Adrenal gland (tissue), 5 donors: ENCODE measurements at regions not wholly inside any gene's neighbourhood (a gene's known extent, or its start where the extent isn't known, plus 50 kb on each side); places are given as distances from the start of the nearest gene placed in this dataset.

Experiments
- CTCF ChIP-seq, 6 experiments: fragments of 450-650 bp in 4 of 6; fragments of 200-600 bp in 2 of 6; sonication (generic) in 1 of 6; IDR thresholded peaks; 1 replicate in 5 of 6; 2 replicates in 1 of 6; pipeline versions ENCODE4 v1.5.1 to v1.8.0; 2016 to 2021; ENCODE audit warnings: antibody characterized with exemption in 6 of 6, mild to moderate bottlenecking in 2 of 6, moderate library complexity in 1 of 6
- POLR2A ChIP-seq, 2 donors: fragments of 450-650 bp; IDR thresholded peaks; one replicate each; pipeline ENCODE4 v1.6.1; 2017; ENCODE audit warnings: antibody characterized with exemption in 2 of 2, mild to moderate bottlenecking in 2 of 2, moderate library complexity in 1 of 2
- donor health status: DM: no; HTN: no; CAD: no.

GRCh38 chr1:97004054-97004453 is 282.5 kb downstream of the PTBP2 start:
- TF ChIP-seq CTCF (IDR thresholded peaks at IDR 0.05): no peak
- TF ChIP-seq POLR2A (IDR thresholded peaks at IDR 0.05): no peak
